ENCODE measurements at regions not wholly inside any gene's neighbourhood (a gene's known extent, or its start where the extent isn't known, plus 50 kb on each side); places are given as distances from the start of the nearest gene placed in this dataset.
"Not testable (repeated sequence)": the region's sequence is repeated elsewhere in the genome, so short reads cannot be mapped to it uniquely, and the experiment has no call there.

GRCh38 chr15:32536507-32537172, 56.6 kb upstream of the GOLGA8N start:
- FAIRE-seq: peak; percentile 17
- not testable (repeated sequence) for DNase-seq (ENCODE audit: low spot score)

- not testable (repeated sequence) for DNase-seq (ENCODE audit: low spot score); FAIRE-seq
These were observed 57.2 kb upstream of the GOLGA8N start for GRCh38 chr15:32536057-32536493.

- not testable (repeated sequence) for DNase-seq (ENCODE audit: low spot score); FAIRE-seq
These were observed 57.9 kb upstream of the GOLGA8N start for GRCh38 chr15:32535150-32535898.

GRCh38 chr15:32522900-32523299, 67.5 kb upstream of the GOLGA8O start:
- DNase-seq (ENCODE audit: low spot score); FAIRE-seq: not testable (repeated sequence)

DNA sequence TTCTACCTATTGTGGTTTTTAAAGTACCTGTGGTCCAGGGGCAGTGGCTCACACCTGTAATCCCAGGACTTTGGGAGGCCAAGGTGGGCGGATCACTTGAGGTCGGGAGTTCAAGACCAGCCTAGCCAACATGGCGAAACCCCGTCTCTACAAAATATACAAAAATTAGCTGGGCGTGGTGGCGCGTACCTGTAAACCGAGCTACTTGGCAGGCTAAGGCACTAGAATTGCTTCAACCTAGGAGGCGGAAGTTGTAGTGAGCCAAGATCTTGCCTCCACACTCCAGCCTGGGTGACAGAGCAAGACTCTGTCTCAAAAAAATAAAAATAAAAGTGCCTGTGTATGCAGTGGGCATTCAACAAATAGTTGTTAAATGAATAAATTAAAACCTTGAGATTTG, 67.0 kb upstream of the GOLGA8O start:
- FAIRE-seq; DNase-seq (ENCODE audit: low spot score): not testable (repeated sequence)

DNA sequence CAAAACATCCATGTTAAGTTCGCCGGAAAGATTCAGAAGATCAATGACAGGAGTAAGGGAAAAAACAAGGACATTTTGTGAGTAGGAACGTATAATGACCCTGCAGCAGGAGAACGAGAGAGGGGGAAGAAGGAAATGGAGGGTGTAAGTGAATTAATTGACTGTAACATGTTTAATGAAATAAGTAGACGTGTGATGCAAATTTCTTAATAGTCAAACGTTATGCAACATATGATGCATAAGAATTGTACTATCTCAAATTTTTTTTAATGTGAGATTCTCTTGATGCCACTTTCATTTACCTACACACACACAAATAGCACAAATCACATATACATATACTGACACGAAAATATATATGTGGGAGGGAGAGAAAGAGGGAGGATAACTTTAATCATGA, 63.5 kb upstream of the GOLGA8O start:
- not testable (repeated sequence) for FAIRE-seq; DNase-seq (ENCODE audit: low spot score)

- FAIRE-seq; DNase-seq (ENCODE audit: low spot score): not testable (repeated sequence)
These were observed 62.6 kb upstream of the GOLGA8O start for GRCh38 chr15:32518013-32518412.

GRCh38 chr15:32516954-32517353, 61.5 kb upstream of the GOLGA8O start:
- not testable (repeated sequence) for FAIRE-seq

GRCh38 chr15:32513378-32513777, 57.9 kb upstream of the GOLGA8O start:
- DNase-seq (ENCODE audit: low spot score); FAIRE-seq: not testable (repeated sequence)

More at GRCh38 chr15:32516954-32517353, 61.5 kb upstream of the GOLGA8O start:
- not testable (repeated sequence) for DNase-seq (ENCODE audit: low spot score)

DNA sequence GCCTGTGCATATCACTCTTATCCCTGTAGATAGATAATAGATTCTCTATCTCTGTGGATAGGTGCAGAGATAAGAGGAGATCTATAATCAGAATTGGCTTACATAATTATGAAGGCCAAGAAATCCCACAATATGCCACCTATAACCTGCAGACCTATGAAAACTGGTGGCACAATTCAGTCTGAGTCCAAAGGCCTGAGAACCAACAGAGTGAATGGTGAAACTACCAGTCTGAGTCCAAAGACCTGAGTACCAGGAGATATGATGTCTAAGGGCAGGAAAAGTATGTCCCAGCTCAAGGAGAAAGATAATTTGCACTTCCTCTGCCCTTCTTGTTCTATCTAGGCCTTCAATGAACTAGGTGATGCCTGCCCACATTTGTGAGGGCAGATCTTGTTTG, 54.6 kb upstream of the GOLGA8O start:
- FAIRE-seq; DNase-seq (ENCODE audit: low spot score): not testable (repeated sequence)

DNA sequence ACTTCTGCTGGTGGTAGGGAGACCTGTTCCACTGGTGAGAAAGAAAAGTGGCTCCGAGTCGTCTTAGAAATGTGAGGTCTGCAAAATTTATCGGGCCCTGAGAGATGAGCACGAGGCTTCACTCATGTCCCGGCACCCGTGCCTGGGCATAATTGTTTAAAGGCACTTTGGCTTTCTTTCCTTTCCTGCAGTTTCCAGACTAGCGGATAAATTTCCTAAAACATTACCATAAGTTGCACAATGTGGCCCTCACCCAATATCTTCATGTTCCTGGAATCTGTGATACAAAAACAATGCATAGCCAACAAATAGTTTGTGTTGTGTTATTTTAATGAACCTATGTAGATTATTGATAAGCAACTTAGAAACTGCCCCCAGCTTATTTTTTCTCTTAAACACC, 52.6 kb upstream of the GOLGA8O start:
- DNase-seq (ENCODE audit: low spot score); FAIRE-seq: not testable (repeated sequence)

DNA sequence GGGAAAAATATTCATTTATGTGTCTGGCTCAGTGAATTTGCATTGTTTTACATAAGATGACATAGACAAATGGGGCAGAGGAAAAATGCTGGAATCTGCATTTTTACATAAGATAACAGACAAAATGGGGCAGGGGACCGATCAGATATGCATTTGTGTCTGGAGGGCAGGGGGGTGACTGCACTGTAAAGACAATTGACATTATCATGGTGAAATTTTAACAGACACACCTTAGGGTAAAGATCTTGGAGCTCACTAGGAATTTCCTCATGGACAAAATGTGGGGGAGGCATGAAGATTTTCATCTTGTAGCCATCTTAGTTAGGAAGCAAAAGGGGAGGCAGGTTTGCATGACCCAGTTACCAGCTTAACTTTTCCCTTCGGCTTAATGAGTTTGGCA, 51.4 kb upstream of the GOLGA8O start:
- not testable (repeated sequence) for FAIRE-seq; DNase-seq (ENCODE audit: low spot score)

- DNase-seq (ENCODE audit: low spot score); FAIRE-seq: not testable (repeated sequence)
These were observed 50.2 kb upstream of the GOLGA8O start for GRCh38 chr15:32505633-32506032.
